Suprapubic skin (tissue), 4 donors: ENCODE measurements at regions not wholly inside any gene's neighbourhood (a gene's known extent, or its start where the extent isn't known, plus 50 kb on each side); places are given as distances from the start of the nearest gene placed in this dataset.

Experiments used
- DNase-seq, 2 donors: peaks; one replicate each; pipeline ENCODE4 v3.0.0-alpha.2; 2019; ENCODE audit warnings: low spot score in 2 of 2
- H3K27ac ChIP-seq: fragments of 200-600 bp; sonication (generic); one replicate; pipeline ENCODE4 v1.5.1; 2019
- H3K27me3 ChIP-seq: fragments of 200-600 bp; sonication (generic); one replicate; pipeline ENCODE4 v1.5.1; 2019
- H3K36me3 ChIP-seq: fragments of 200-600 bp; sonication (generic); one replicate; pipeline ENCODE4 v1.5.1; 2019
- H3K4me1 ChIP-seq: fragments of 200-600 bp; sonication (generic); one replicate; pipeline ENCODE4 v1.5.1; 2019
- H3K4me3 ChIP-seq: fragments of 200-600 bp; sonication (generic); one replicate; pipeline ENCODE4 v1.5.1; 2019; ENCODE audit warnings: mild to moderate bottlenecking
- H3K9me3 ChIP-seq: fragments of 200-600 bp; sonication (generic); one replicate; pipeline ENCODE4 v1.5.1; 2019
- CTCF ChIP-seq, 2 donors: fragments of 200-600 bp in 1 of 2; fragments of 450-650 bp in 1 of 2; sonication (generic) in 1 of 2; IDR thresholded peaks; one replicate each; pipeline ENCODE4 v1.5.1; 2016 to 2019; ENCODE audit warnings: antibody characterized with exemption in 2 of 2, mild to moderate bottlenecking in 1 of 2, moderate library complexity in 1 of 2
- EP300 ChIP-seq: sonication (generic); formaldehyde crosslinking; IDR thresholded peaks from one replicate; pipeline ENCODE4 v1.6.1; 2017; ENCODE audit warnings: antibody characterized with exemption
- POLR2A ChIP-seq, 2 donors: fragments of 450-650 bp; IDR thresholded peaks; one replicate each; pipeline ENCODE4 v1.6.1; 2017; ENCODE audit warnings: antibody characterized with exemption in 2 of 2, mild to moderate bottlenecking in 2 of 2, moderate library complexity in 2 of 2
- POLR2AphosphoS5 ChIP-seq, 3 donors: sonication (generic); formaldehyde crosslinking; IDR thresholded peaks; one replicate each; pipeline ENCODE4 v1.6.1; 2017; ENCODE audit warnings: antibody characterized with exemption in 3 of 3
- WGBS: methylation state at CpG from one replicate; pipeline ENCODE4 v1.1.5; 2018; 5-methylcytosine and 5-hydroxymethylcytosine counted together

DNA sequence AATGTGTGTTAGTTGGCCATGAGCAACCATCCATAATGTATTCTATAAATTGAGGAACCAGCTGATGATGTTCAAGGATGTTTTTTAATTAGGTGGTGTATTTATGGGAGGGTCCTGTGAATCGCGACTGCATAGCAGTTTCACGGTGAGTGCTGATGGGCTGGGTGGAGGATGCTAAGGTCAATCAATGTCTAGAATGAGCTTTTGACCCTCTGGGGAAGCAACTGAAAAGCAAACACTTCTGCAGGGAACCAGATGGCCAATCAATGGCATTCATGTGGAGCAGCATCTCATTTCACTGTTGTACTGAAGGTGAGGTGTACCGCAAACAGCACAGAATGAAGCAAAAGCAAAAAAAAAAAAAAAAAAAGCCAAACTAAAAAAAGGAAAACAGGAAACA lies 676.1 kb upstream of the TMEM132C start:
- Histone ChIP-seq H3K36me3 (no peaks in the 10 kb centered on the region), H3K27me3 (no peaks in the 10 kb centered on the region), H3K4me1 (no peaks in the 10 kb centered on the region), H3K27ac (no peak overlapping the region), H3K4me3 (no peak overlapping the region), H3K9me3 (peaks cover 4% of the 10 kb centered on the region)
- TF ChIP-seq POLR2AphosphoS5 (IDR thresholded peaks at IDR 0.05) (no peak), EP300 (no peak), POLR2A (IDR thresholded peaks at IDR 0.05) (no peak), CTCF (IDR thresholded peaks at IDR 0.05) (no peak)
- no peak for DNase-seq
- WGBS = 91% methylated on average over 4 of the region's 4 CpGs

GRCh38 chr12:127592245-127592644 lies 674.7 kb upstream of the TMEM132C start:
- Histone ChIP-seq H3K4me3 (no peak overlapping the region), H3K4me1 (no peaks in the 10 kb centered on the region), H3K9me3 (no peaks in the 10 kb centered on the region), H3K27me3 (no peaks in the 10 kb centered on the region), H3K36me3 (no peaks in the 10 kb centered on the region), H3K27ac (no peak overlapping the region)
- 60% methylated on average over 5 of the region's 5 CpGs for WGBS
- TF ChIP-seq POLR2AphosphoS5 (IDR thresholded peaks at IDR 0.05) (no peak), POLR2A (IDR thresholded peaks at IDR 0.05) (no peak), EP300 (no peak), CTCF (IDR thresholded peaks at IDR 0.05) (no peak)
- DNase-seq = no peak

GRCh38 chr12:127594351-127594970 lies 672.5 kb upstream of the TMEM132C start:
- Histone ChIP-seq H3K4me3 (no peak overlapping the region), H3K9me3 (no peaks in the 10 kb centered on the region), H3K4me1 (no peaks in the 10 kb centered on the region), H3K27me3 (no peaks in the 10 kb centered on the region), H3K27ac (no peak overlapping the region), H3K36me3 (no peaks in the 10 kb centered on the region)
- WGBS = 76% methylated on average over 6 of the region's 6 CpGs
- no peak for DNase-seq
- TF ChIP-seq POLR2AphosphoS5 (IDR thresholded peaks at IDR 0.05) (no peak), POLR2A (IDR thresholded peaks at IDR 0.05) (no peak), EP300 (no peak), CTCF (IDR thresholded peaks at IDR 0.05) (no peak)

DNA sequence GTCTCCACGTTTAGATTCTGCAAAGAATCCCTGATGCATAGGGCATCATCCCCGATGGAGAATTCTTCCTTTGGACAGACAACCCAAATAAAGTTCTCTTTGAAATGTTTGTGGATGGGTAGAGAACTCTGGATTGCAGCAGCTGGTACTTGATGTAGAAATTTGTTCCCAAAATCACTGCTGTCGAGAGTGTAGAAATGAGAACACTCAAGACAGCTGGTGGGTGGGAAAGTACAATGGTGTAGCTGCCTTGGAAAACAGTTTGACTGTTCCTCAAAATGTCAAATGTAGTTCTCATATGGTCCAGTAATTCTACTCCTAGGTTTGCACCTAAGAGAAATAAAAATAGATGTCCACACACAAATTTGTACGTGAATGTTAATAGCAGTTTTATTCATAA lies 671.5 kb upstream of the TMEM132C start:
- TF ChIP-seq EP300 (no peak), POLR2A (IDR thresholded peaks at IDR 0.05) (no peak), CTCF (IDR thresholded peaks at IDR 0.05) (no peak), POLR2AphosphoS5 (IDR thresholded peaks at IDR 0.05) (no peak)
- Histone ChIP-seq H3K4me1 (no peaks in the 10 kb centered on the region), H3K27me3 (no peaks in the 10 kb centered on the region), H3K27ac (no peak overlapping the region), H3K4me3 (no peak overlapping the region), H3K9me3 (no peaks in the 10 kb centered on the region), H3K36me3 (no peaks in the 10 kb centered on the region)
- WGBS = 90% methylated on average over 4 of the region's 4 CpGs
- no peak for DNase-seq

DNA sequence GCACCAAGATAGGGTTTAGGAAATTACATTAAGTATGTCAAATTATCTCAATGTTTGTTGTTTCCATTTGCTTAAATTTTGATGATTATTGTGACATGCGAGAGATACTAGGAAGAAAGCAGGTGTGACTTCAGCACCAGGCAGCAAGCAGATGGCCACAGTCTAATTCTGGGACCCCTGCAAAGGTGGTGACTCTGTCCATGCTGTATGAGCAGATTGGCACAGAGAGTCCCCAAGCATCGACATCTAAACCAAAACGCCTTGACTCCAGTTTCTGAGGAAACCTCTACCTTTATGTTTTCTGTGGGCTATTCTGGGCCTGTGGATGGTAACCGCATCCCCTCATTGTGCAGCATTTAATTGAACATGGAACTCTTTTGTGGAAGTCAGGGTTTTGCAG lies 670.1 kb upstream of the TMEM132C start:
- no peaks in the 10 kb centered on the region for H3K27me3 ChIP-seq
- TF ChIP-seq CTCF (IDR thresholded peaks at IDR 0.05) (no peak), EP300 (no peak), POLR2AphosphoS5 (IDR thresholded peaks at IDR 0.05) (no peak), POLR2A (IDR thresholded peaks at IDR 0.05) (no peak)
- no peaks in the 10 kb centered on the region for H3K4me1 ChIP-seq
- WGBS = 93% methylated on average over 4 of the region's 4 CpGs
- no peak overlapping the region for H3K27ac ChIP-seq
- no peak overlapping the region for H3K4me3 ChIP-seq
- H3K36me3 ChIP-seq = no peaks in the 10 kb centered on the region
- no peak for DNase-seq
- H3K9me3 ChIP-seq = no peaks in the 10 kb centered on the region
